DOHH2 (cell line): ENCODE measurements at regions not wholly inside any gene's neighbourhood (a gene's known extent, or its start where the extent isn't known, plus 50 kb on each side); places are given as distances from the start of the nearest gene placed in this dataset.

Source experiments
- H3F3A ChIP-seq: fragments of 200-600 bp; sonication (generic), shearing (Covaris generic); 2 replicates; pipeline ENCODE4 v1.6.0; 2016; ENCODE audit warnings: antibody characterized with exemption, mild to moderate bottlenecking; ENCODE audit not compliant: control insufficient read depth, insufficient read depth
- H3K27ac ChIP-seq: fragments of 200-600 bp; sonication (generic); 2 replicates; pipeline ENCODE4 v1.5.1; 2014; ENCODE audit warnings: low read depth, mild to moderate bottlenecking, low read length, moderate library complexity
- H3K27me3 ChIP-seq: fragments of 200-600 bp; sonication (generic); 2 replicates; pipeline ENCODE4 v1.6.1; 2014; ENCODE audit warnings: mild to moderate bottlenecking, low read length, mixed read lengths; ENCODE audit not compliant: control insufficient read depth
- H3K36me3 ChIP-seq: fragments of 200-600 bp; sonication (generic); 2 replicates; pipeline ENCODE4 v1.6.1; 2014; ENCODE audit warnings: mild to moderate bottlenecking, low read length, moderate library complexity, mixed read lengths; ENCODE audit not compliant: control insufficient read depth
- H3K4me1 ChIP-seq: fragments of 200-600 bp; sonication (generic); 2 replicates; pipeline ENCODE4 v1.6.1; 2014; ENCODE audit warnings: mild to moderate bottlenecking, low read length, mixed read lengths; ENCODE audit not compliant: control insufficient read depth
- H3K4me2 ChIP-seq: fragments of 200-600 bp; sonication (generic); 2 replicates; pipeline ENCODE4 v1.6.0; 2014; ENCODE audit warnings: mild to moderate bottlenecking, low read length, moderate library complexity
- H3K4me3 ChIP-seq: fragments of 200-600 bp; sonication (generic); 2 replicates; pipeline ENCODE4 v1.5.1; 2014; ENCODE audit warnings: mild to moderate bottlenecking, low read length, mixed read lengths
- H3K79me2 ChIP-seq: fragments of 200-600 bp; sonication (generic); 2 replicates; pipeline ENCODE4 v1.6.1; 2014; ENCODE audit warnings: mild to moderate bottlenecking, low read length, mixed read lengths; ENCODE audit not compliant: control insufficient read depth
- H3K9me2 ChIP-seq: fragments of 200-600 bp; sonication (generic); replicated peaks from 2 replicates; pipeline ENCODE4 v1.6.1; 2014; ENCODE audit warnings: mild to moderate bottlenecking, low read length, mixed read lengths; ENCODE audit not compliant: control insufficient read depth
- H3K9me3 ChIP-seq: fragments of 200-600 bp; sonication (generic); 2 replicates; pipeline ENCODE4 v1.6.1; 2014; ENCODE audit warnings: antibody characterized with exemption, low read length, mixed read lengths; ENCODE audit not compliant: control insufficient read depth, insufficient read depth
- H4K20me1 ChIP-seq: fragments of 200-600 bp; sonication (generic); 2 replicates; pipeline ENCODE4 v1.6.0; 2014; ENCODE audit warnings: low read depth, mild to moderate bottlenecking, antibody characterized with exemption, low read length, moderate library complexity; ENCODE audit not compliant: control insufficient read depth, insufficient read depth
- CTCF ChIP-seq: fragments of 200-600 bp; sonication (generic); IDR thresholded peaks from one replicate; pipeline ENCODE4 v1.5.1; 2014; ENCODE audit warnings: antibody characterized with exemption, mild to moderate bottlenecking, low read depth, low read length; ENCODE audit not compliant: poor library complexity, severe bottlenecking
- EZH2phosphoT487 ChIP-seq: fragments of 200-600 bp; sonication (generic); IDR thresholded peaks from 2 replicates; pipeline ENCODE4 v1.6.1; 2017; ENCODE audit warnings: borderline replicate concordance, mild to moderate bottlenecking, antibody characterized with exemption, low read length, moderate library complexity, mixed read lengths

- Histone ChIP-seq H3K27me3 (no peaks in the 10 kb centered on the region), H3K36me3 (no peaks in the 10 kb centered on the region), H3K27ac (no peak overlapping the region), H3K4me2 (no peak overlapping the region), H3K4me3 (no peak overlapping the region), H3K4me1 (no peaks in the 10 kb centered on the region), H3K79me2 (no peaks in the 10 kb centered on the region), H3F3A (no peaks in the 10 kb centered on the region), H3K9me3 (peaks cover 36% of the 10 kb centered on the region), H4K20me1 (no peaks in the 10 kb centered on the region), H3K9me2 (no peaks in the 10 kb centered on the region)
- TF ChIP-seq EZH2phosphoT487 = no peak
These were observed 379.2 kb upstream of the IRX1 start for GRCh38 chr5:3216386-3216785.

DNA sequence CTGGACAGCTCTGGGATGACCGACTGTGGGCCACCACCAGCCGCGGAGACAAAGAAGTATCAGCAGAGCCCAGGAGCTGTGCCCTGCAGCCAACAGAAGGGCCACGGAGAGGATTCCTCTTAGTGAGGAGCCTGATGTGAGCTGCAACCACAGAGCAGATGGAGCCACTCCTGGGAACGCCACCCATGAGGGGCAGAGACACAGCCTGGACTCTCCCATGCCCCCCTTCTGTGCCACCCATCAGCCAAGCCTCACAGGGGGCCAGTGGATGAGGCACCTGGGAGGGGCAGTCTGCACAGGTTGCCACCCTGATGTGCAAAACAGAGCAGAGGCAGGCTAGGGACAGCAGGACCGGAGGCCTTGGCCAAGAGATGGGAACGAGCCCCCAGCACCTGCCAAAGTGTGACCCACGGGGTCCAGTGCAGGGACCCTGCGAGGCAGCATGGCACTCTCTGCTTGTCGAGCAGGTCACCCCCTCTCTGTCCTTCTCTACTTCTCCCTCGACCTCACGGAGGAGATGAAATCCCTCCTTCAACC is 380.7 kb upstream of the IRX1 start:
- Histone ChIP-seq H3F3A (no peaks in the 10 kb centered on the region), H3K9me3 (peaks cover 41% of the 10 kb centered on the region), H3K4me3 (no peak overlapping the region), H3K79me2 (no peaks in the 10 kb centered on the region), H3K4me1 (no peaks in the 10 kb centered on the region), H4K20me1 (no peaks in the 10 kb centered on the region), H3K9me2 (no peaks in the 10 kb centered on the region), H3K27me3 (no peaks in the 10 kb centered on the region), H3K27ac (no peak overlapping the region), H3K36me3 (no peaks in the 10 kb centered on the region), H3K4me2 (no peak overlapping the region)
- TF ChIP-seq EZH2phosphoT487 (no peak), CTCF (no peak)

DNA sequence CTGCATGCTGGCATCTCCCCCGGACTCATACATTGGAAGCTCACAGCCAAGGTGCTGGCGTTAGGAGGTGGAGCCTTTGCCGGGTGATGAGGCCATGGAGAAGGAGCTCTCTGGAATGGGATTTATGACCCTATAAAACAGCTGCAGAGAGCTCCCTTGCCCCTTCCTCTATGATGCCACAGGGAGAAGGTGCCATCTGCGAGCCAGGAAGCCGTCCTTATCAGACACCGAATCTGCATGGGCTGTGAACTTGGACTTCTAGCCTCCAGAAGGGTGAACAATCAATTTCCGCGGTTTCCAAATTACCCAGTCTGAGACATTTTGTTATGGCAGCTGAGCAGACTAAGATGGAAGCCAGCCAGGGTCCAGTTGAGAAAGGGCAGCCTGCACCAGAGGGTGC is 381.2 kb upstream of the IRX1 start:
- Histone ChIP-seq H3F3A (no peaks in the 10 kb centered on the region), H3K4me1 (no peaks in the 10 kb centered on the region), H3K4me3 (no peak overlapping the region), H3K36me3 (no peaks in the 10 kb centered on the region), H4K20me1 (no peaks in the 10 kb centered on the region), H3K4me2 (no peak overlapping the region), H3K27me3 (no peaks in the 10 kb centered on the region), H3K9me2 (no peaks in the 10 kb centered on the region), H3K9me3 (peaks cover 41% of the 10 kb centered on the region), H3K27ac (no peak overlapping the region), H3K79me2 (no peaks in the 10 kb centered on the region)
- TF ChIP-seq CTCF = no peak
- TF ChIP-seq EZH2phosphoT487 = no peak

- H4K20me1 ChIP-seq = no peaks in the 10 kb centered on the region
- TF ChIP-seq CTCF (no peak), EZH2phosphoT487 (no peak)
- no peak overlapping the region for H3K4me3 ChIP-seq
- H3K4me1 ChIP-seq = no peaks in the 10 kb centered on the region
- H3K27ac ChIP-seq = no peak overlapping the region
- no peak overlapping the region for H3K4me2 ChIP-seq
- H3K27me3 ChIP-seq = no peaks in the 10 kb centered on the region
- no peaks in the 10 kb centered on the region for H3K9me2 ChIP-seq
- peaks cover 35% of the 10 kb centered on the region for H3K9me3 ChIP-seq
- H3K79me2 ChIP-seq = no peaks in the 10 kb centered on the region
- no peaks in the 10 kb centered on the region for H3K36me3 ChIP-seq
- H3F3A ChIP-seq = no peaks in the 10 kb centered on the region
These were observed 382.8 kb upstream of the IRX1 start for GRCh38 chr5:3212869-3213268.
